Mesenchymal stem cell (in vitro differentiated cells and primary cell): ENCODE measurements at regions not wholly inside any gene's neighbourhood (a gene's known extent, or its start where the extent isn't known, plus 50 kb on each side); places are given as distances from the start of the nearest gene placed in this dataset.

Source experiments
- DNase-seq: peaks from one replicate; pipeline ENCODE4 v3.0.0-alpha.2; 2013
- H2AFZ ChIP-seq: one replicate; pipeline ENCODE4 v1.6.1; 2013; ENCODE audit warnings: low read depth, mild to moderate bottlenecking, control low read depth, inconsistent platforms, low read length, moderate library complexity
- H2AK5ac ChIP-seq: 2 replicates; pipeline ENCODE4 v1.6.1; 2013; ENCODE audit warnings: low read length, moderate library complexity, mild to moderate bottlenecking, inconsistent platforms; ENCODE audit not compliant: severe bottlenecking
- H2BK120ac ChIP-seq: one replicate; pipeline ENCODE4 v1.6.1; 2013; ENCODE audit warnings: low read depth, mild to moderate bottlenecking, inconsistent platforms, low read length, moderate library complexity
- H2BK12ac ChIP-seq, 2 experiments: one replicate each; pipeline ENCODE4 v1.6.1; 2013; ENCODE audit warnings: inconsistent platforms in 2 of 2, low read length in 2 of 2, mild to moderate bottlenecking in 2 of 2, moderate library complexity in 2 of 2, control low read depth in 1 of 2
- H2BK15ac ChIP-seq: one replicate; pipeline ENCODE4 v1.6.1; 2013; ENCODE audit warnings: mild to moderate bottlenecking, low read depth, inconsistent platforms; ENCODE audit not compliant: poor library complexity, severe bottlenecking
- H2BK5ac ChIP-seq: 2 replicates; pipeline ENCODE4 v1.6.1; 2013; ENCODE audit warnings: low read depth, mild to moderate bottlenecking, low read length, control low read depth, inconsistent platforms; ENCODE audit not compliant: poor library complexity, severe bottlenecking
- H3K14ac ChIP-seq, 2 experiments: one replicate each; pipeline ENCODE4 v1.6.1; 2013; ENCODE audit warnings: inconsistent platforms in 2 of 2, low read length in 2 of 2, control low read depth in 1 of 2, mild to moderate bottlenecking in 1 of 2, moderate library complexity in 1 of 2
- H3K18ac ChIP-seq, 2 experiments: one replicate each; pipeline ENCODE4 v1.6.1; 2013; ENCODE audit warnings: inconsistent platforms in 2 of 2, low read length in 2 of 2, control low read depth in 1 of 2, low read depth in 1 of 2, mild to moderate bottlenecking in 1 of 2
- H3K23ac ChIP-seq, 2 experiments: one replicate each; pipeline ENCODE4 v1.6.1; 2013; ENCODE audit warnings: inconsistent platforms in 2 of 2, low read length in 2 of 2, mild to moderate bottlenecking in 2 of 2, moderate library complexity in 2 of 2, control low read depth in 1 of 2
- H3K27ac ChIP-seq: 2 replicates; pipeline ENCODE4 v1.5.1; 2013; ENCODE audit warnings: mild to moderate bottlenecking, moderate library complexity, low read length, control low read depth, inconsistent platforms; ENCODE audit not compliant: poor library complexity, severe bottlenecking
- H3K27me3 ChIP-seq, 2 experiments: 2 replicates each; pipeline versions ENCODE4 v1.6.1 to v1.7.0; 2013; ENCODE audit warnings: low read length in 2 of 2, mild to moderate bottlenecking in 2 of 2, moderate library complexity in 2 of 2, control low read depth in 1 of 2, inconsistent platforms in 1 of 2; ENCODE audit not compliant: control insufficient read depth in 1 of 2, insufficient read depth in 1 of 2
- H3K36me3 ChIP-seq, 2 experiments: 2 replicates each; pipeline versions ENCODE4 v1.6.1 to v1.7.0; 2013; ENCODE audit warnings: low read length in 2 of 2, control low read depth in 1 of 2, inconsistent platforms in 1 of 2, low read depth in 1 of 2, mild to moderate bottlenecking in 1 of 2; ENCODE audit not compliant: insufficient read depth in 2 of 2, control insufficient read depth in 1 of 2
- H3K4ac ChIP-seq, 2 experiments: one replicate each; pipeline ENCODE4 v1.6.1; 2013; ENCODE audit warnings: inconsistent platforms in 2 of 2, low read length in 2 of 2, mild to moderate bottlenecking in 2 of 2, moderate library complexity in 2 of 2, control low read depth in 1 of 2, low read depth in 1 of 2
- H3K4me1 ChIP-seq: 2 replicates; pipeline ENCODE4 v1.6.1; 2013; ENCODE audit warnings: low read depth, low read length, control low read depth; ENCODE audit not compliant: control insufficient read depth, insufficient read depth
- H3K4me2 ChIP-seq: 2 replicates; pipeline ENCODE4 v1.6.1; 2013; ENCODE audit warnings: low read length, mild to moderate bottlenecking, inconsistent platforms; ENCODE audit not compliant: poor library complexity, severe bottlenecking
- H3K4me3 ChIP-seq, 2 experiments: 2 replicates each; pipeline versions ENCODE4 v1.5.1 to v1.7.0; 2013; ENCODE audit warnings: low read length in 2 of 2, mild to moderate bottlenecking in 2 of 2, control low read depth in 1 of 2, low read depth in 1 of 2; ENCODE audit not compliant: insufficient read depth in 1 of 2
- H3K79me1 ChIP-seq: replicated peaks from 2 replicates; pipeline ENCODE4 v1.6.1; 2013; ENCODE audit warnings: mild to moderate bottlenecking, control low read depth, low read length, inconsistent platforms; ENCODE audit not compliant: poor library complexity, severe bottlenecking
- H3K9ac ChIP-seq: 2 replicates; pipeline ENCODE4 v1.7.0; 2013; ENCODE audit warnings: mild to moderate bottlenecking, low read length, moderate library complexity
- H3K9me3 ChIP-seq: 2 replicates; pipeline ENCODE4 v1.7.0; 2013; ENCODE audit warnings: mild to moderate bottlenecking, low read length; ENCODE audit not compliant: control insufficient read depth
- H4K8ac ChIP-seq: one replicate; pipeline ENCODE4 v1.6.1; 2013; ENCODE audit warnings: inconsistent platforms, mild to moderate bottlenecking, low read length, moderate library complexity
- H4K91ac ChIP-seq: one replicate; pipeline ENCODE4 v1.6.1; 2013; ENCODE audit warnings: mild to moderate bottlenecking, low read length, inconsistent platforms
- WGBS: methylation state at CpG from one replicate; pipeline ENCODE4 v1.1.7; 2013; ENCODE audit warnings: mixed read lengths; 5-methylcytosine and 5-hydroxymethylcytosine counted together

GRCh38 chr3:166462891-166463470 is 625.8 kb upstream of the BCHE start:
- 100% methylated on average over 1 of the region's 2 CpGs for WGBS
- H4K8ac ChIP-seq: no peak overlapping the region
- no peaks in the 10 kb centered on the region for H3K79me1 ChIP-seq
- H2BK12ac ChIP-seq: no peak overlapping the region
- no peak overlapping the region for H3K4me2 ChIP-seq
- no peaks in the 10 kb centered on the region for H3K27me3 ChIP-seq
- no peak overlapping the region for H3K9ac ChIP-seq
- no peak overlapping the region for H2BK15ac ChIP-seq
- no peak overlapping the region for H3K4me3 ChIP-seq
- no peak overlapping the region for H2AK5ac ChIP-seq
- H3K23ac ChIP-seq: no peak overlapping the region
- no peak overlapping the region for H2BK120ac ChIP-seq
- no peak overlapping the region for H4K91ac ChIP-seq
- no peaks in the 10 kb centered on the region for H3K36me3 ChIP-seq
- no peak overlapping the region for H3K27ac ChIP-seq
- H2BK5ac ChIP-seq: no peak overlapping the region
- no peaks in the 10 kb centered on the region for H3K4me1 ChIP-seq
- no peak overlapping the region for H2AFZ ChIP-seq
- DNase-seq: no peak
- no peak overlapping the region for H3K4ac ChIP-seq
- no peaks in the 10 kb centered on the region for H3K9me3 ChIP-seq
- no peak overlapping the region for H3K18ac ChIP-seq
- H3K14ac ChIP-seq: no peak overlapping the region

GRCh38 chr3:166461626-166462025 is 624.4 kb upstream of the BCHE start:
- no peaks in the 10 kb centered on the region for H3K27me3 ChIP-seq
- 83% methylated on average over 1 of the region's 2 CpGs for WGBS
- H3K14ac ChIP-seq: no peak overlapping the region
- H3K4me1 ChIP-seq: no peaks in the 10 kb centered on the region
- no peak overlapping the region for H3K4me3 ChIP-seq
- H2AFZ ChIP-seq: no peak overlapping the region
- H3K9ac ChIP-seq: no peak overlapping the region
- H4K91ac ChIP-seq: no peak overlapping the region
- no peak overlapping the region for H3K4ac ChIP-seq
- no peak overlapping the region for H3K18ac ChIP-seq
- H4K8ac ChIP-seq: no peak overlapping the region
- H2AK5ac ChIP-seq: no peak overlapping the region
- H2BK15ac ChIP-seq: no peak overlapping the region
- no peak overlapping the region for H3K27ac ChIP-seq
- H3K4me2 ChIP-seq: no peak overlapping the region
- H3K79me1 ChIP-seq: no peaks in the 10 kb centered on the region
- no peak for DNase-seq
- no peaks in the 10 kb centered on the region for H3K36me3 ChIP-seq
- H2BK120ac ChIP-seq: no peak overlapping the region
- no peaks in the 10 kb centered on the region for H3K9me3 ChIP-seq
- no peak overlapping the region for H3K23ac ChIP-seq
- H2BK5ac ChIP-seq: no peak overlapping the region
- H2BK12ac ChIP-seq: no peak overlapping the region

GRCh38 chr3:166457382-166457781 is 620.2 kb upstream of the BCHE start:
- H3K4me2 ChIP-seq: no peak overlapping the region
- WGBS: 100% methylated on average over 1 of the region's 3 CpGs
- H2BK5ac ChIP-seq: no peak overlapping the region
- no peak overlapping the region for H2BK12ac ChIP-seq
- no peaks in the 10 kb centered on the region for H3K27me3 ChIP-seq
- H3K9me3 ChIP-seq: no peaks in the 10 kb centered on the region
- H3K14ac ChIP-seq: no peak overlapping the region
- H3K4me3 ChIP-seq: no peak overlapping the region
- no peaks in the 10 kb centered on the region for H3K79me1 ChIP-seq
- no peak overlapping the region for H4K91ac ChIP-seq
- H2AFZ ChIP-seq: no peak overlapping the region
- H2BK120ac ChIP-seq: no peak overlapping the region
- H4K8ac ChIP-seq: no peak overlapping the region
- no peak overlapping the region for H3K4ac ChIP-seq
- H3K18ac ChIP-seq: no peak overlapping the region
- H2AK5ac ChIP-seq: no peak overlapping the region
- DNase-seq: no peak
- no peak overlapping the region for H3K23ac ChIP-seq
- no peaks in the 10 kb centered on the region for H3K36me3 ChIP-seq
- no peak overlapping the region for H3K27ac ChIP-seq
- H2BK15ac ChIP-seq: no peak overlapping the region
- H3K9ac ChIP-seq: no peak overlapping the region
- no peaks in the 10 kb centered on the region for H3K4me1 ChIP-seq

GRCh38 chr3:166456286-166456685 is 619.1 kb upstream of the BCHE start:
- Histone ChIP-seq H3K4me2 (no peak overlapping the region), H3K18ac (no peak overlapping the region), H3K27me3 (no peaks in the 10 kb centered on the region), H3K9ac (no peak overlapping the region), H2BK15ac (no peak overlapping the region), H3K79me1 (no peaks in the 10 kb centered on the region), H3K14ac (no peak overlapping the region), H3K4me3 (no peak overlapping the region), H2BK12ac (no peak overlapping the region), H2BK5ac (no peak overlapping the region), H2BK120ac (no peak overlapping the region), H3K9me3 (no peaks in the 10 kb centered on the region), H3K36me3 (no peaks in the 10 kb centered on the region), H3K23ac (no peak overlapping the region), H3K27ac (no peak overlapping the region), H4K91ac (no peak overlapping the region), H4K8ac (no peak overlapping the region), H2AFZ (no peak overlapping the region), H3K4ac (no peak overlapping the region), H2AK5ac (no peak overlapping the region), H3K4me1 (no peaks in the 10 kb centered on the region)
- 21% methylated on average over 3 of the region's 3 CpGs for WGBS
- no peak for DNase-seq
